ENCODE measurements at regions not wholly inside any gene's neighbourhood (a gene's known extent, or its start where the extent isn't known, plus 50 kb on each side); places are given as distances from the start of the nearest gene placed in this dataset.
"Not testable (repeated sequence)": the region's sequence is repeated elsewhere in the genome, so short reads cannot be mapped to it uniquely, and the experiment has no call there.

- no peak for DNase-seq (ENCODE audit: low read depth)
- H3K4me3 ChIP-seq (ENCODE audit: low read depth, low read length), result no peak overlapping the region
- no peak for TF ChIP-seq CTCF (IDR thresholded peaks at IDR 0.05; ENCODE audit: insufficient read depth, low read depth, low read length)
Measured at GRCh38 chr2:238606311-238606710, 179.6 kb downstream of the ASB1 start.

DNA sequence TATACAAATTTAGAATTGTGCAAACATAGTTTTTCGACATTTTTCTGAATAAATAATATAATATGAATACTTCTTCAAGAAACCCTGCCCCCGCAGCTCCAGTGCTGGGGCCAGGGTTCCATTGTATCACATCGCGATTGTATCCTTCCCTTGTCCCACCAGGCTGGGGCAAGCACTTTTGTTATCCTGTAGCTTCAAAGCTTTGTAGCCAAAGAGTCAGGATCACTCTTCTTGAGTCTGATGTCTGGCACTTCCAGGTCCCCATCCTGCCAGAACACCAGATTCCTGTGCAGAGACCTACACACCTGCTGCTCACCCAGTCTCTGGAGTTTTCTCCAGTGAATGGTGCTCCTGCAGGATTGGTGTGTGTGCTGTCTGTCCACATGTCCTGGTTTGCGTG lies 186.9 kb downstream of the ASB1 start:
- TF ChIP-seq CTCF (IDR thresholded peaks at IDR 0.05; ENCODE audit: insufficient read depth, low read depth, low read length), result no peak
- DNase-seq (ENCODE audit: low read depth), result no peak
- H3K4me3 ChIP-seq (ENCODE audit: low read depth, low read length), result no peak overlapping the region

- no peak for DNase-seq (ENCODE audit: low read depth)
- no peak for TF ChIP-seq CTCF (IDR thresholded peaks at IDR 0.05; ENCODE audit: insufficient read depth, low read depth, low read length)
- no peak overlapping the region for H3K4me3 ChIP-seq (ENCODE audit: low read depth, low read length)
Measured at GRCh38 chr2:238614376-238614775, 187.6 kb downstream of the ASB1 start.

GRCh38 chr2:238615187-238615586 lies 188.5 kb downstream of the ASB1 start:
- H3K4me3 ChIP-seq (ENCODE audit: low read depth, low read length), result no peak overlapping the region
- DNase-seq (ENCODE audit: low read depth), result no peak
- no peak for TF ChIP-seq CTCF (IDR thresholded peaks at IDR 0.05; ENCODE audit: insufficient read depth, low read depth, low read length)

DNA sequence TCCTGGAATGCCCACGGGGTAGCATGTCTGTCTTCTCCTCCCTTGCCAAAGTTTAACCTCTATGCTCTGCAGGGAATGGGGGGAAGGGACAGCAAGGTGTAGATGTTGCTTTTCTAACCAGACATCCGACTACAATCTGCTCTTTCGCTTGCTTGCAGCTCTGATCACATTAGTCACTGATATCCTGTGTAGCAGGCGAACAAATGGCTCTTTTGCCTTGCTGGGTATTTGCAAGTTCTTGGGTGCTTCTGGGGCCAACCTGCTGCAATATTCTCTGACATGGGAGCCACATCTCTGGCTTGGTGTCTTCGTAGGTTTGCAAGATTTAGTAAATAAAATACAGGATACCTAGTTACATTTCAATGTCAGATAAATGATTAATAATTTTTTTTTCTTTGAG lies 190.0 kb downstream of the ASB1 start:
- TF ChIP-seq CTCF (IDR thresholded peaks at IDR 0.05; ENCODE audit: insufficient read depth, low read depth, low read length), result no peak
- H3K4me3 ChIP-seq (ENCODE audit: low read depth, low read length), result no peak overlapping the region
- DNase-seq (ENCODE audit: low read depth), result no peak

DNA sequence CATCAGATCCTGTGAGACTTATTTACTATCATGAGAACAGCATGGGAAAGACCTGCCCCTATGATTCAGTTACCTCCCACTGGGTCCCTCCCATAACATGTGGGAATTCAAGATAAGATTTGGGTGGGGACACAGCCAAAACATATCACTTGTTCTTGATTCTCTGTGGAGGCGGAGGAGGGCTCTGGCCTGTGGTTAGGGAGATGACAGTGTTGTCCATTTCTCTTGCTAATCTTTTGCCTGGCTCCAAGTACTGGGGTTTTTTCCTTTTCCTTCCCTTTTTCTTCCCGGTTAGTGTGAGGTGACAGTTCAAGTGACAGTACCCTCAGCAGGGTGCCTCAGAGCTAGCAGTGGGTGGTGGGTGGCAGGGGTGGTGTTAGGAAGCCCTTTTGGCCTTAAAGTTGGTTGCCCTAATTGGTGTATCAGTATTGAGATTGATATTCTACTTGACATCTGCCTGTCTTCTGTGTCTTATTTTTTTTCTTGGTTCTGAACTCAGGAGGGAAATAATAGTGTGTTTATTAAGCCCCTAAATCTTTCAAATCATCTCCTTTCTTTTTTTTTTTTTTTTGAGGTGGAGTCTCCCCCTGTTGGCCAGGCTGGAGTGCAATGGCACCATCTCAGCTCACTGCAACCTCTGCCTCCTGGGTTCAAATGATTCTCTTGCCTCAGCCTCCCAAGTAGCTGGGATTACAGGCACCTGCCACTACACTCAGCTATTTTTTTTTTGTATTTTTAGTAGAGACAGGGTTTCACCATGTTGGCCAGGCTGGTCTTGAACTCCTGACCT lies 192.0 kb downstream of the ASB1 start:
- H3K4me3 ChIP-seq (ENCODE audit: low read depth, low read length), result not testable (repeated sequence)
- TF ChIP-seq CTCF (IDR thresholded peaks at IDR 0.05; ENCODE audit: insufficient read depth, low read depth, low read length), result peak; percentile 20
- peak; percentile 19 for DNase-seq (ENCODE audit: low read depth)

- no peak overlapping the region for H3K4me3 ChIP-seq (ENCODE audit: low read depth, low read length)
- TF ChIP-seq CTCF (IDR thresholded peaks at IDR 0.05; ENCODE audit: insufficient read depth, low read depth, low read length), result no peak
- no peak for DNase-seq (ENCODE audit: low read depth)
Measured at GRCh38 chr2:238627899-238628298, 201.2 kb downstream of the ASB1 start.

Measured in fibroblast of villous mesenchyme (primary cell).